SK-N-SH (cell line): ENCODE measurements at regions not wholly inside any gene's neighbourhood (a gene's known extent, or its start where the extent isn't known, plus 50 kb on each side); places are given as distances from the start of the nearest gene placed in this dataset.

Experiments used
- CTCF ChIA-PET: fragments of 300-600, 350-600 bp; formaldehyde crosslinking; extraction: SDS; loops from one replicate; lab custom pipeline; 2021; lab: Yijun Ruan, JAX
- POLR2A ChIA-PET: fragments of 350-600 bp; sonication (Branson Sonifier 250); formaldehyde crosslinking; extraction: SDS; loops from one replicate; lab custom pipeline; 2020; ENCODE audit warnings: antibody characterized with exemption, inconsistent platforms; lab: Yijun Ruan, JAX
- DNase-seq: peaks from one replicate; pipeline ENCODE4 v3.0.0; 2012
- H2AFZ ChIP-seq: fragments of 200-600 bp; sonication (generic); 2 replicates; pipeline ENCODE4 v1.8.1; 2016; ENCODE audit warnings: antibody characterized with exemption, mild to moderate bottlenecking, low read depth
- H3F3A ChIP-seq: fragments of 200-600 bp; sonication (generic); replicated peaks from 2 replicates; pipeline ENCODE3; 2016; ENCODE audit warnings: antibody characterized with exemption, mild to moderate bottlenecking; ENCODE audit not compliant: insufficient read depth
- H3K27ac ChIP-seq, 2 experiments: fragments of 200-500 bp in 1 of 2; fragments of 200-600 bp in 1 of 2; sonication (Bioruptor generic) in 1 of 2; sonication (generic), shearing (Covaris generic) in 1 of 2; 2 replicates each; pipeline versions ENCODE4 v1.5.1 to v1.6.1; 2014 to 2016; ENCODE audit warnings: low read depth in 2 of 2, inconsistent platforms in 1 of 2, low read length in 1 of 2, mild to moderate bottlenecking in 1 of 2, mixed read lengths in 1 of 2
- H3K27me3 ChIP-seq: fragments of 200-600 bp; sonication (generic), shearing (Covaris generic); 2 replicates; pipeline ENCODE4 v1.6.1; 2016; ENCODE audit warnings: mixed run types; ENCODE audit not compliant: insufficient read depth
- H3K36me3 ChIP-seq, 2 experiments: fragments of 200-500 bp in 1 of 2; fragments of 200-600 bp in 1 of 2; sonication (Bioruptor generic) in 1 of 2; sonication (generic) in 1 of 2; replicated peaks in 1 of 2; 2 replicates each; pipeline versions ENCODE3 to v1.5.1; 2014 to 2016; ENCODE audit warnings: low read length in 1 of 2, mild to moderate bottlenecking in 1 of 2; ENCODE audit not compliant: insufficient read depth in 2 of 2, control insufficient read depth in 1 of 2
- H3K4me1 ChIP-seq, 2 experiments: fragments of 200-500 bp in 1 of 2; fragments of 200-600 bp in 1 of 2; sonication (Bioruptor generic) in 1 of 2; sonication (generic), shearing (Covaris generic) in 1 of 2; 2 replicates each; pipeline versions ENCODE4 v1.5.1 to v1.6.1; 2014 to 2016; ENCODE audit warnings: low read depth in 1 of 2, low read length in 1 of 2, mixed run types in 1 of 2; ENCODE audit not compliant: insufficient read depth in 2 of 2, control insufficient read depth in 1 of 2
- H3K4me2 ChIP-seq: fragments of 200-600 bp; sonication (generic), shearing (Covaris generic); 2 replicates; pipeline ENCODE4 v1.6.1; 2017; ENCODE audit warnings: mixed run types
- H3K4me3 ChIP-seq, 2 experiments: fragments of 200-500 bp in 1 of 2; fragments of 200-600 bp in 1 of 2; sonication (Bioruptor generic) in 1 of 2; sonication (generic), shearing (Covaris generic) in 1 of 2; 2 replicates each; pipeline versions ENCODE4 v1.5.1 to v1.8.1; 2014 to 2016; ENCODE audit warnings: low read depth in 2 of 2, inconsistent platforms in 1 of 2, low read length in 1 of 2, mild to moderate bottlenecking in 1 of 2, mixed read lengths in 1 of 2, moderate library complexity in 1 of 2
- H3K79me2 ChIP-seq: fragments of 200-600 bp; sonication (generic); 2 replicates; pipeline ENCODE4 v1.8.1; 2017; ENCODE audit warnings: mild to moderate bottlenecking; ENCODE audit not compliant: insufficient read depth
- H3K9ac ChIP-seq: fragments of 200-600 bp; sonication (generic); 2 replicates; pipeline ENCODE4 v1.6.1; 2017; ENCODE audit warnings: mixed run types
- H3K9me2 ChIP-seq: fragments of 200-600 bp; sonication (generic); 2 replicates; pipeline ENCODE4 v1.6.1; 2017; ENCODE audit warnings: mixed run types
- H3K9me3 ChIP-seq: fragments of 200-600 bp; sonication (generic); 2 replicates; pipeline ENCODE4 v1.6.1; 2017; ENCODE audit warnings: mixed run types, mild to moderate bottlenecking, moderate library complexity
- H4K20me1 ChIP-seq: fragments of 200-600 bp; sonication (generic); 2 replicates; pipeline ENCODE4 v1.6.1; 2017; ENCODE audit warnings: mild to moderate bottlenecking, mixed run types; ENCODE audit not compliant: insufficient read depth
- CTCF ChIP-seq: fragments of 200-600 bp; sonication (generic); IDR thresholded peaks from 2 replicates; pipeline ENCODE4 v1.6.1; 2017; ENCODE audit warnings: antibody characterized with exemption, mild to moderate bottlenecking, moderate library complexity
- EZH2phosphoT487 ChIP-seq: fragments of 200-600 bp; sonication (generic); IDR thresholded peaks from 2 replicates; pipeline ENCODE4 v1.6.1; 2017; ENCODE audit warnings: low read depth, mixed run types, mild to moderate bottlenecking, antibody characterized with exemption, moderate library complexity, borderline replicate concordance
- FOSL2 ChIP-seq: IDR thresholded peaks from 2 replicates; pipeline ENCODE4 v1.4.0; 2012; ENCODE audit warnings: low read depth, mild to moderate bottlenecking, moderate library complexity, borderline replicate concordance
- FOXM1 ChIP-seq: IDR thresholded peaks from 2 replicates; pipeline ENCODE4 v1.4.0; 2012; ENCODE audit warnings: low read depth, mild to moderate bottlenecking
- GABPA ChIP-seq: IDR thresholded peaks from 2 replicates; pipeline ENCODE4 v1.4.0; 2012; ENCODE audit warnings: low read depth, mild to moderate bottlenecking
- NFIC ChIP-seq: IDR thresholded peaks from 2 replicates; pipeline ENCODE4 v1.4.0; 2012; ENCODE audit warnings: borderline replicate concordance
- RAD21 ChIP-seq: IDR thresholded peaks from 2 replicates; pipeline ENCODE4 v1.6.1; 2012; ENCODE audit warnings: mild to moderate bottlenecking, low read length
- RXRA ChIP-seq: IDR thresholded peaks from 2 replicates; pipeline ENCODE4 v1.4.0; 2012; ENCODE audit warnings: low read depth, mild to moderate bottlenecking, borderline replicate concordance
- TAF1 ChIP-seq: IDR thresholded peaks from 2 replicates; pipeline ENCODE4 v1.6.1; 2012; ENCODE audit warnings: low read depth, mild to moderate bottlenecking, low read length, moderate library complexity, borderline replicate concordance
- TEAD4 ChIP-seq: IDR thresholded peaks from 2 replicates; pipeline ENCODE4 v1.4.0; 2012; ENCODE audit warnings: mild to moderate bottlenecking, borderline replicate concordance; ENCODE audit not compliant: insufficient read depth
- USF2 ChIP-seq: fragments of 150-350 bp; IDR thresholded peaks from 2 replicates; pipeline ENCODE4 v1.6.1; 2017; ENCODE audit warnings: antibody characterized with exemption, low read length, low read depth, borderline replicate concordance
- ZBTB33 ChIP-seq: IDR thresholded peaks from 2 replicates; pipeline ENCODE4 v1.4.0; 2012; ENCODE audit warnings: low read depth, borderline replicate concordance
- WGBS: methylation state at CpG from one replicate; pipeline ENCODE4 v1.1.6; 2017; ENCODE audit warnings: low lambda C conversion rate; 5-methylcytosine and 5-hydroxymethylcytosine counted together

- no peak for TF ChIP-seq EZH2phosphoT487
Observed at GRCh38 chr6:22637782-22638181, 68.4 kb downstream of the HDGFL1 start (continued).

GRCh38 chr6:22638320-22638719 lies 69.0 kb downstream of the HDGFL1 start:
- no peaks in the 10 kb centered on the region for H3K36me3 ChIP-seq
- H3K4me3 ChIP-seq = no peak overlapping the region
- peaks cover 0 to 3% of the 10 kb centered on the region in 2 experiments; a peak in 1 of 4 replicates for H3K4me1 ChIP-seq
- no peaks in the 10 kb centered on the region for H3K27me3 ChIP-seq
- DNase-seq = no peak
- CTCF ChIA-PET = no interaction called here
- no peak for TF ChIP-seq NFIC
- TF ChIP-seq TEAD4 = no peak
- TF ChIP-seq FOXM1 = no peak
- TF ChIP-seq RAD21 = no peak
- no peak for TF ChIP-seq RXRA
- TF ChIP-seq TAF1 = no peak
- TF ChIP-seq, all 33 proteins: peak for 0
- Histone ChIP-seq H3K4me2 (no peak overlapping the region), H3K9ac (no peak overlapping the region), H3K9me2 (no peaks in the 10 kb centered on the region), H3K79me2 (no peaks in the 10 kb centered on the region), H3K9me3 (no peaks in the 10 kb centered on the region), H2AFZ (no peak overlapping the region), H3K27ac (no peak overlapping the region), H4K20me1 (no peaks in the 10 kb centered on the region), H3F3A (no peaks in the 10 kb centered on the region)
- POLR2A ChIA-PET = no interaction called here
- WGBS = 69% methylated on average over 3 of the region's 3 CpGs

GRCh38 chr6:22642254-22642653 lies 72.9 kb downstream of the HDGFL1 start:
- H3K4me3 ChIP-seq = no peak overlapping the region
- POLR2A ChIA-PET = no interaction called here
- H3F3A ChIP-seq = no peaks in the 10 kb centered on the region
- DNase-seq = no peak
- H3K36me3 ChIP-seq = no peaks in the 10 kb centered on the region
- H3K27ac ChIP-seq = no peak overlapping the region
- no peaks in the 10 kb centered on the region for H3K27me3 ChIP-seq
- no peak overlapping the region for H3K9ac ChIP-seq
- H3K9me2 ChIP-seq = no peaks in the 10 kb centered on the region
- H4K20me1 ChIP-seq = no peaks in the 10 kb centered on the region
- CTCF ChIA-PET = interaction anchor here (1.0 kb wide), 1 partner anchor 10 kb away, joined by 3 read pairs; no protein-coding TSS in a partner anchor
- no peaks in the 10 kb centered on the region for H3K9me3 ChIP-seq
- 58% methylated on average over 2 of the region's 2 CpGs for WGBS
- H3K79me2 ChIP-seq = no peaks in the 10 kb centered on the region
- H2AFZ ChIP-seq = no peak overlapping the region
- no peaks in the 10 kb centered on the region; a peak in 1 of 4 replicates for H3K4me1 ChIP-seq
- TF ChIP-seq CTCF (no peak), USF2 (no peak), FOSL2 (no peak), ZBTB33 (no peak), GABPA (no peak)
- H3K4me2 ChIP-seq = no peak overlapping the region
